Activated T-helper 17 cell treated with anti-CD3 and anti-CD28 coated beads, Interleukin-2, amount 50 U/mL, for 72 hours (primary cell): ENCODE measurements at regions not wholly inside any gene's neighbourhood (a gene's known extent, or its start where the extent isn't known, plus 50 kb on each side); places are given as distances from the start of the nearest gene placed in this dataset.

Experiments used
- ATAC-seq: fragments of 150-1000 bp; cut with Tn5 transposase; replicated peaks from 2 replicates; pipeline ENCODE4 v1.10.0; 2021; ENCODE audit warnings: mild to moderate bottlenecking, moderate library complexity
- H3K27ac Mint-ChIP-seq: one replicate; pipeline ENCODE4 v1.8.0; 2022; ENCODE audit warnings: mixed read lengths
- H3K27me3 Mint-ChIP-seq: one replicate; pipeline ENCODE4 v1.8.0; 2022; ENCODE audit warnings: mixed read lengths
- H3K36me3 Mint-ChIP-seq: one replicate; pipeline ENCODE4 v1.8.0; 2022; ENCODE audit warnings: low read depth, mild to moderate bottlenecking, mixed read lengths
- H3K4me1 Mint-ChIP-seq: one replicate; pipeline ENCODE4 v1.8.0; 2022; ENCODE audit warnings: mixed read lengths
- H3K4me3 Mint-ChIP-seq: one replicate; pipeline ENCODE4 v1.8.0; 2022; ENCODE audit warnings: mild to moderate bottlenecking, mixed read lengths
- H3K9me3 Mint-ChIP-seq: one replicate; pipeline ENCODE4 v1.8.0; 2022; ENCODE audit warnings: mixed read lengths

DNA sequence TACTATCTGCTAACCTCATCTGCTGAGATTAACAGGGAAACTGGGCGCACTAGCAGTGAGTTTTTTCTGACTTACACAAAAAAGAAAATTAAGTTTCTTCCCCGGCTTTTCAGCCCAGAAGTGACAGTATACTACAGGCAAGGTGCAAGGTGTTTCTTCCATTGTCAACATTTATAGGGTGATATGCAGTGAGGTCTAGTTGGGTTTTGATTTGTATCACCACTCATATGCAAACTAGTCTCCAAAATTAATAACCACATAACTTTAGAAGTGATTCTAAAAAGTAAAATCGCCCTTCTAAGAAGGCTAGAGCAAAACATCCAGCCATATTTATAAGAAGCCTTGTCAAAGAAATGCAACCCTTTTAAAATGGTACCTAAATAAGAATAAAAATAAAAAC lies 640.1 kb downstream of the ARAP2 start:
- H3K36me3 Mint-ChIP-seq, result no peaks in the 10 kb centered on the region
- H3K9me3 Mint-ChIP-seq, result peaks cover 3% of the 10 kb centered on the region
- no peak overlapping the region for H3K4me3 Mint-ChIP-seq
- H3K4me1 Mint-ChIP-seq, result no peaks in the 10 kb centered on the region
- no peaks in the 10 kb centered on the region for H3K27me3 Mint-ChIP-seq
- H3K27ac Mint-ChIP-seq, result no peak overlapping the region
- ATAC-seq, result no peak

DNA sequence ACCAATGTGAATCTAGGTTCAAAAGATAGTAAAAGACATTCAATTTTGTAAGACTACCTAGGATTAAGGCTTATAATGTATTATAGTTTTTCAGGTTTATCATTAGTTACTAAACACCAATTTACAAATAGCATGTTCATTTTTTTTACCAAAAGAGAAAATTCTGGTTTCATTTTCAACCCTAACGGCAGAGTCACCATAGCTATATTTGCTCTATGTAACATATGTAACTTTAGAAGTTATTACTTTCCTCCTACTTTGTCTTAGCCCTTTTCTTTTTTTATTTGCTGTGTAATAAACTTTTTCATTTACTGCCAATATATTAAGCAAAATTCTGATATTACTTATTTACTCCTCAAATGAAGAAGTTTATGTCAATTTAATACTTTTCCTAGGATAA lies 639.6 kb downstream of the ARAP2 start:
- Mint-ChIP-seq H3K27me3 (no peaks in the 10 kb centered on the region), H3K4me3 (no peak overlapping the region), H3K27ac (no peak overlapping the region), H3K4me1 (no peaks in the 10 kb centered on the region), H3K36me3 (no peaks in the 10 kb centered on the region), H3K9me3 (peaks cover 3% of the 10 kb centered on the region)
- no peak for ATAC-seq

DNA sequence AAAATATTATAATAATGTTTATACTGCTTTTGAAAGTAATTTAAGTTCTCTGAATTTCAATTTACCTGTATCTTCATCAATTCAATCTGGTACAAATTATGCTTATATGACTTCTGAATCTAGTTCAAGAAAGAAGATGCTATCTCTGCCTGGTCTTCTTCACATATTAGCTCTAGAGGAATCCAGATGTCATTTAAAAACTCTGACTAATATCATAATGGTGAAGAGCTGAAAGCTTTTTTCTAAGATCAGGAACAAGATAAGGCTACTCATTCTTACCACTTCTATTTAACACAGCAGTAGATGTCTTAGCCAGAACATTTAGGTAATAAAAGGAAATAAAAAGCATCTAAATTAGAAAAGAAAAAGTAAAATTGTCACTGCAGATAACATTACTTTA lies 636.1 kb downstream of the ARAP2 start:
- no peak for ATAC-seq
- no peaks in the 10 kb centered on the region for H3K36me3 Mint-ChIP-seq
- H3K27me3 Mint-ChIP-seq, result no peaks in the 10 kb centered on the region
- H3K9me3 Mint-ChIP-seq, result peaks cover 3% of the 10 kb centered on the region
- no peaks in the 10 kb centered on the region for H3K4me1 Mint-ChIP-seq
- H3K27ac Mint-ChIP-seq, result no peak overlapping the region
- H3K4me3 Mint-ChIP-seq, result no peak overlapping the region

DNA sequence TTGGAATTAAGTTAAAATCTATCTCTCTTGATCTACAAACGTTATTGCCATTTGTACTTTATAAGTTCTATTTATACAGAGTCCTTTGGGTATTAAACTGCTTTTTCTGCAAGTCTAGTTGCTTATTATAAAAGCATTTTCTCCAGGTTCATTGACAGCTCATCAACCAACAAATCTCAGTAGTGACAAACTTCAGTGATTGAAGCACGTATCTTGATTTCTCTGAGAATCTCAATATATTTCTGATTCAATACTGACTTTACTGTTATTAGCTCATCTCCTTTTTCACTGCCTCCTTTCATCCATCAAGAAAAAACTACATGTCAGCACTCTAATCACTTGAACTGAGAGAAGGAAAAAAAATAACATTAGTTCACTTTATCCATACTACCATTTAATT lies 630.2 kb downstream of the ARAP2 start:
- Mint-ChIP-seq H3K36me3 (no peaks in the 10 kb centered on the region), H3K4me3 (no peak overlapping the region), H3K27ac (no peak overlapping the region), H3K4me1 (no peaks in the 10 kb centered on the region), H3K27me3 (no peaks in the 10 kb centered on the region), H3K9me3 (peaks cover 3% of the 10 kb centered on the region)
- ATAC-seq, result no peak

DNA sequence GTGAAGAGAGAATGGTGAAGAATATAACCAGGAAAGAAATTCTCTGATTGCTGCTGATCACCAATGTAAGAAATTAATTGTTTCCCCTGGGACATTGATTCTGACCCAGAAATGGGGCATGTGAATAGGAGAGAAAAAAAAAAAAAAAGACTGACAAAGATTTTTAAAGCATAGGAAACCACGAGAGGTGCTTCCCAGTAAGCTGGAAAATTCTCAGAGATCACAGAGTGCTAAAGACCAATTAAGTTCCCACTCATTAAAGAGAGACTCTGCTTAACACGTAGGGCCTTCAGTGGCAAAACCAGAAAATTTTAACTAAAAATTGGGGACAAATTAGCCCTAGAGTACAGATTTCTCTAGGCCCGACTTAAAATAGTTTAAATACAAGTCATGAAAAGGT lies 604.4 kb downstream of the ARAP2 start:
- H3K9me3 Mint-ChIP-seq, result peaks cover 3% of the 10 kb centered on the region
- H3K36me3 Mint-ChIP-seq, result no peaks in the 10 kb centered on the region
- H3K4me1 Mint-ChIP-seq, result no peaks in the 10 kb centered on the region
- no peak overlapping the region for H3K4me3 Mint-ChIP-seq
- no peaks in the 10 kb centered on the region for H3K27me3 Mint-ChIP-seq
- no peak for ATAC-seq
- H3K27ac Mint-ChIP-seq, result no peak overlapping the region

DNA sequence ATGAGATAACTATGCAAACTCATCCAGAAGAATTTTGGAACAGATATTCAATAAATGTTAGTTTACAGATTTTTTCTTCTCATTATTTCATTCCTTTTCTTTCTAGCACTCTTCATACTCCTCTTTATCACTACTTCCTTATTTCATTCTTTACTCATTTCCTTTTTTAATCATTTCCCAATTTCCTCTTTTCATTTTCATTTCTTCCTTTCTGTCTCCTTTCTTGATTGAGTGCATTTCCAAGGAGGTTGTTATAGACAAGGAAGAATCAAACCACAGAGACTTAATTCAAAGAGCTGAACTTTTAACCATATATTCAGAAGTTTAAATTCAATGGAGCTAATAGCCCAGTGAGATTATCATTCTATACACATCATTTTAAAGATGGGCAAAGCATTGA lies 600.7 kb downstream of the ARAP2 start:
- Mint-ChIP-seq H3K27ac (no peak overlapping the region), H3K27me3 (no peaks in the 10 kb centered on the region), H3K36me3 (no peaks in the 10 kb centered on the region), H3K4me1 (no peaks in the 10 kb centered on the region), H3K4me3 (no peak overlapping the region), H3K9me3 (no peaks in the 10 kb centered on the region)
- no peak for ATAC-seq

DNA sequence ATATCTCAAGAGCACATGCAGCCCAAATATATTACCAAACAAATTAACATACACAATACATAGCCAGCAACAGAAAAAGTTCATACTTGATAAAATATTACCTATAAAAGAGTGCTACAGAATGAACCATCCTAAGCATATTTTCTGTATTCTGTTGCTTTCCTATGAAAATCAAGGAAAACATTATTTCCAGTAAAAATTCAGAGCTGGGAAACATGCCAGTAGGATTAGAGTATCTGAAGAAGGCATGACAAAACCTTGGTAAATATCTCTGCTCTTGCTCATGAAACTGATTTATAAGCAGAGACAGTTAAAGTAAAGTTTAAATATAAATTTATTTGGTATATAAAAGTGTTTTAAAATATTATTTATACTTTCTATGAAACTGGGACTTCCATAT lies 599.7 kb downstream of the ARAP2 start:
- H3K9me3 Mint-ChIP-seq, result no peaks in the 10 kb centered on the region
- no peaks in the 10 kb centered on the region for H3K36me3 Mint-ChIP-seq
- no peaks in the 10 kb centered on the region for H3K4me1 Mint-ChIP-seq
- H3K27me3 Mint-ChIP-seq, result no peaks in the 10 kb centered on the region
- no peak overlapping the region for H3K4me3 Mint-ChIP-seq
- ATAC-seq, result no peak
- no peak overlapping the region for H3K27ac Mint-ChIP-seq

DNA sequence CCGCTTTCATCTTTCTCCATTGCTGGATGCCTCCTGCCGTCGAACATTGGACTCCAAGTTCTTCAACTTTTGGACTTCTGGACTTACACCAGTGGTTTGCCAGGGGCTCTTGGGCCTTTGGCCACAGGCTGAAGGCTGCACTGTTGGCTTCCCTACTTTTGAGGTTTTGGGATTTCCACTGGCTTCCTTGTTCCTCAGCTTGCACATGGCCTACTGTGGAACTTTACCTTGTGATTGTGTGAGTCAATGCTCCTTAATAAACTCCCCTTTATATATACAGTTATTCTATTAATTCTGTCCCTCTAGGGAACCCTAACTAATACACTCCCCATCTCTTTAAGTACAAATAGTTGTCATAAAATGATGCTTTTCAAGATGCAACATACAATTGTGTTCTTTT lies 595.3 kb downstream of the ARAP2 start:
- ATAC-seq, result no peak
- no peaks in the 10 kb centered on the region for H3K9me3 Mint-ChIP-seq
- no peaks in the 10 kb centered on the region for H3K36me3 Mint-ChIP-seq
- H3K27me3 Mint-ChIP-seq, result no peaks in the 10 kb centered on the region
- H3K4me3 Mint-ChIP-seq, result no peak overlapping the region
- H3K4me1 Mint-ChIP-seq, result no peaks in the 10 kb centered on the region
- H3K27ac Mint-ChIP-seq, result no peak overlapping the region

DNA sequence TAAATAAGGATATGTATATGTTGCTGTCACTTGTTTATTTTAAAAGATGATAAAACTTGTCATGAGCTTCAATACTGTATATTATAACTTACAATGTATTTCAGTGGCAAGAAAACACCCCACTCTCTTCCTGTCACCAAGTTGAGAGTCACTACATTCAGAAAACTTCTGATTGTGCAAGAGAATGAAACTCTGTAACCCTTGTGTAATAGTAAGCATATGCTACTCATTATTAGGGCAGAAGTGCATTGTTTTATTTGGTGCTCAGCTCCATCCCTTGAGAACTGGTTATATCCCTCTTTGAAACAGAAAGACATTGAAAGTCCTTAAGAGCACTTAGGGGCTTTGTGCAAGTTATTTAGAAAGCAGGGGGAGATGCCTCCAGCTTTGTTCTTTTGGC lies 594.5 kb downstream of the ARAP2 start:
- H3K9me3 Mint-ChIP-seq, result no peaks in the 10 kb centered on the region
- H3K4me3 Mint-ChIP-seq, result no peak overlapping the region
- H3K27me3 Mint-ChIP-seq, result no peaks in the 10 kb centered on the region
- H3K4me1 Mint-ChIP-seq, result no peaks in the 10 kb centered on the region
- no peaks in the 10 kb centered on the region for H3K36me3 Mint-ChIP-seq
- no peak for ATAC-seq
- H3K27ac Mint-ChIP-seq, result no peak overlapping the region

DNA sequence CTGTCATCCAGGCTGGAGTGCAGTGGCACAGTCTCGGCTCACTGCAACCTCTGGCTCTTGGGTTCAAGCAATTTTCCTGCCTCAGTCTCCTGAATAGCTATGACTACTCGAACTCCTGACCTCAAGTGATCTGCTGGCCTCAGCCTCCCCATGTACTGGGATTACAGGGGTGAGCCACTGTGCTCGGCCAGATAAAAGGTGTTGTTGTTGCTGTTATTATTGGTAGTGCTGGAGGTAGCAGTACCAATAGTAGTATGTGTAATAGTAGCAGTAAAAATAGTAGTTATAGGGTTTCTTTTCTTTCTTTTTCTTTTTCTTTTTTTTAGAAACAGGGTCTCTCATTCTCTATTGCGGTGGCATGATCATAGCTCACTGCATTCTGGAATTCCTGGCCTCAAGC lies 592.1 kb downstream of the ARAP2 start:
- Mint-ChIP-seq H3K36me3 (no peaks in the 10 kb centered on the region), H3K27ac (no peak overlapping the region), H3K27me3 (no peaks in the 10 kb centered on the region), H3K9me3 (no peaks in the 10 kb centered on the region), H3K4me1 (no peaks in the 10 kb centered on the region), H3K4me3 (no peak overlapping the region)
- ATAC-seq, result no peak

DNA sequence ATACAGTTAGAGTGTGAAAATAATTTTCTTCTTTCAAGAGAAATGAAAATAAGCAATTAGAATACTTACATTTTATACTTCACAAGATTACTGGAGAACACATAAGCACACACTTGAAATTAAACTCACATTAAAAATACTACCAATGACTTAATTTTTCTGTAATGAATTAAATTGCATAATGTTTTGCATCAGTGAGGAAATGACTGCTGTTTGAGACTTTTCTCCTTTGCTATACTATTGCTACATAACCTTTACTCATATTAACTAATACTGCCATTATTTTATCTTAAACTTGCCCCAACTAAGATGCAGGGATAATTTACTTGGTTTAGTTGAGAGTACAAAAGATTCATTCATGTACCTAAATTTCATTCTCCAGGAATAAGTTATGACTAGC lies 590.9 kb downstream of the ARAP2 start:
- H3K36me3 Mint-ChIP-seq, result no peaks in the 10 kb centered on the region
- H3K9me3 Mint-ChIP-seq, result no peaks in the 10 kb centered on the region
- no peak for ATAC-seq
- no peaks in the 10 kb centered on the region for H3K27me3 Mint-ChIP-seq
- no peak overlapping the region for H3K4me3 Mint-ChIP-seq
- H3K27ac Mint-ChIP-seq, result no peak overlapping the region
- no peaks in the 10 kb centered on the region for H3K4me1 Mint-ChIP-seq

DNA sequence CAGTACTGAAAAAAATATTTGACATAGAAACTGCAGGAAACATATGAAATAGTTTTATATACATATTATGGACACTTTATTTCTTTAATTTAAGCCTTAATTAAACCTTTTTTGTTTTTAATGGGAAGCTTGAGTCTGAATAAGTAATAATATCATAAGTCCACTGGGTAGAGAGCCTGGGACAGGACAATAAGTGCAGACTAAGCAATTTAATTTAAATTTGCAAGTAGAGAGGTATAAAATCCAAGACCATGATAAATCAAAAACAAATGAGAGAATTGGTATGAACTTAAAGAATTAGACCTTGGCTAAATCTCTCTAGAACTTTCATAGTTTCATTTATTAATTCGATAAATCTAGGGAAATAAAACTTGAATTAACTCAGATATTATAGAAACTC lies 571.2 kb downstream of the ARAP2 start:
- Mint-ChIP-seq H3K9me3 (peaks cover 6% of the 10 kb centered on the region), H3K4me3 (no peak overlapping the region), H3K36me3 (no peaks in the 10 kb centered on the region), H3K27ac (no peak overlapping the region), H3K27me3 (no peaks in the 10 kb centered on the region), H3K4me1 (no peaks in the 10 kb centered on the region)
- ATAC-seq, result no peak

DNA sequence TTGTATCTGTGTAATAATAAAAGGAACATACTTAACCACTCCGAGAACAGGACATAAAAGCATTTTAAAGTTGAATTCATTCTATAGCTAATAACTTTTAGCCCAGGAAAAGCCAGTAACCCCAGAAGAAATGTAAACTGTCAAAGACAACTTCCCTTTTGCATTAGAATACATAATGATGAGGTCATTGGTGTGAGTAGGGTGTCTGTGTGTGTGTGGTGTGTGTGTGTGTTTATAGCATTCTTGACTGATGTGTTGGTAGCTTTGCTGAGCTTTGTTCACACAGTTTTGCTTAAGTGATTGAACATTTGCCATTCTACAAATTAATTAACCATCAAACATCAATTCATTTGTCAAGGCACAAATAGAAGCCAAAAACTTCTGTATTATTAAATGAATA lies 559.6 kb downstream of the ARAP2 start:
- Mint-ChIP-seq H3K9me3 (peaks cover 3% of the 10 kb centered on the region), H3K36me3 (no peaks in the 10 kb centered on the region), H3K27ac (no peak overlapping the region), H3K27me3 (no peaks in the 10 kb centered on the region), H3K4me1 (no peaks in the 10 kb centered on the region), H3K4me3 (no peak overlapping the region)
- ATAC-seq, result no peak

DNA sequence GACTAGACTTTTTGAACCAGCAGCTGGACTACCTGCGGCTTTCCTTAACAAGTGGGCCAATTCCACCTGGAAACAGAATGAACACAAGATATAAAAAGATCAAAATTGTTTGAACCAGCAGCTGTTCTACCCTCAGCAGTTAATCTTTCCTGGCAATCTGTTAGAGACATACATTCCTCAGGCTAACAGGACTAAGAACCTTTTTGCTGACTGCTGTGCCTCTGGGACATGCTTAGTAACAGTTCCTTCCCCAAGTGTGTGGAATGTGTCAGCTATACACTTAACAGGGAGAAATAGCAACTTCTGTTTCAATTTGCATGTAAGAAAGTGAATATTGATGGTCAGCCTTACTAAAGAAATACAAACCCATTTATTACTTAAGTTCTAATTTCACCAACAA lies 554.4 kb downstream of the ARAP2 start:
- no peak overlapping the region for H3K4me3 Mint-ChIP-seq
- no peaks in the 10 kb centered on the region for H3K9me3 Mint-ChIP-seq
- no peaks in the 10 kb centered on the region for H3K4me1 Mint-ChIP-seq
- no peaks in the 10 kb centered on the region for H3K36me3 Mint-ChIP-seq
- H3K27ac Mint-ChIP-seq, result no peak overlapping the region
- no peak for ATAC-seq
- H3K27me3 Mint-ChIP-seq, result no peaks in the 10 kb centered on the region

DNA sequence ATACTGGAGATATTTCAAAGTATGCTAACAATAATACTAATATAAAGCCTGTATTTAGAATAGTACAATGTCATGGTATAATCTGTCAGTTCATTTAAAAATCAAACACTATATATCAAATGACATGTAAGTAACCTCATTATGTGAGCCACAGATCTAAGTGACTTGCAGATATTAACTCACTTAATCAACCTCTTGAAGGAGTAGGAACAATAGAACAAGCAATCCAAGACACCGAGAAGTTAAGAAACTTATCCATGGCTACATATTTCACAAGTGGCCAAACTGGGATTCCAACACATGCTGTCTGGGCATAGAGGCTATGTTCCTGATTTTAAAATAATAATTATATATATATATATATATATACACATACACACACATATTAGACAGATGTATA lies 554.0 kb downstream of the ARAP2 start:
- H3K27me3 Mint-ChIP-seq, result no peaks in the 10 kb centered on the region
- H3K36me3 Mint-ChIP-seq, result no peaks in the 10 kb centered on the region
- H3K9me3 Mint-ChIP-seq, result no peaks in the 10 kb centered on the region
- no peak overlapping the region for H3K4me3 Mint-ChIP-seq
- H3K4me1 Mint-ChIP-seq, result no peaks in the 10 kb centered on the region
- ATAC-seq, result no peak
- no peak overlapping the region for H3K27ac Mint-ChIP-seq

DNA sequence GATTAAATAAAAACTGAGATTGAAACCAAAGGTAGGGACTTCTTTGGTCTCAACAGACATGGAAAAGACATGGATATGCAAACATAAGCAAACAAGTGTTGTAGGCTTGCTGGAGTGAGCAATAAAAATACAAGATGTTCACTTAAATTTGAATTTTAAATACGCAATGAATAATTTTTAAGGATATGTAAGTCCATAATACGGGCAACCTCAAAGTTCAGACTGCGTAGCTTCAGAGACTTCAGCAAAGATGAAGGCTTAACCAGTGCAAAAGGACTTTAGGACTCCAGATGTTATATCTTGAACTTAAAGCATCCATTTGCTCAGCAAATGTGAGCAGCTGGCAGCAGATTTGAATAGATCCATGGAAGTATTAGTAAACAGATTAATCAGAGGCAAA lies 549.3 kb downstream of the ARAP2 start:
- H3K27me3 Mint-ChIP-seq, result no peaks in the 10 kb centered on the region
- H3K9me3 Mint-ChIP-seq, result no peaks in the 10 kb centered on the region

More for the DNA sequence above, 549.3 kb downstream of the ARAP2 start:
- Mint-ChIP-seq H3K36me3 (no peaks in the 10 kb centered on the region), H3K27ac (no peak overlapping the region), H3K4me3 (no peak overlapping the region), H3K4me1 (no peaks in the 10 kb centered on the region)
- no peak for ATAC-seq
